ENCODE measurements at regions not wholly inside any gene's neighbourhood (a gene's known extent, or its start where the extent isn't known, plus 50 kb on each side); places are given as distances from the start of the nearest gene placed in this dataset.

GRCh38 chr3:18501679-18502343 lies 76.7 kb upstream of the SATB1 start:
- no peak for TF ChIP-seq REST (IDR thresholded peaks at IDR 0.05)
- TF ChIP-seq YY1 (IDR thresholded peaks at IDR 0.05), result no peak
- TF ChIP-seq CTCF (IDR thresholded peaks at IDR 0.05; ENCODE audit: low read depth, low read length, missing input control), result no peak
- TF ChIP-seq NR2F2 (IDR thresholded peaks at IDR 0.05), result no peak
- TF ChIP-seq ATF3 (IDR thresholded peaks at IDR 0.05), result no peak
- TF ChIP-seq SP1 (IDR thresholded peaks at IDR 0.05), result no peak
- TF ChIP-seq GABPA (IDR thresholded peaks at IDR 0.05 in 1 of 2, conservative IDR thresholded peaks at IDR 0.05 in 1 of 2), result no peak
- TF ChIP-seq ZBTB33 (IDR thresholded peaks at IDR 0.05), result no peak
- no peak for TF ChIP-seq EGR1 (IDR thresholded peaks at IDR 0.05; ENCODE audit: low read depth in 2 of 2)

Measured in liver (tissue), 3 donors.